ENCODE measurements at regions not wholly inside any gene's neighbourhood (a gene's known extent, or its start where the extent isn't known, plus 50 kb on each side); places are given as distances from the start of the nearest gene placed in this dataset. TPM values are rescaled to one million over a fixed set of nuclear protein-coding genes. Genes with fewer than 3 reads are reported as not detected.

GRCh38 chr6:96460052-96460700 is 61.4 kb upstream of the UFL1 start:
- DNase-seq (ENCODE audit: low read depth): peak; percentile 8

DNA sequence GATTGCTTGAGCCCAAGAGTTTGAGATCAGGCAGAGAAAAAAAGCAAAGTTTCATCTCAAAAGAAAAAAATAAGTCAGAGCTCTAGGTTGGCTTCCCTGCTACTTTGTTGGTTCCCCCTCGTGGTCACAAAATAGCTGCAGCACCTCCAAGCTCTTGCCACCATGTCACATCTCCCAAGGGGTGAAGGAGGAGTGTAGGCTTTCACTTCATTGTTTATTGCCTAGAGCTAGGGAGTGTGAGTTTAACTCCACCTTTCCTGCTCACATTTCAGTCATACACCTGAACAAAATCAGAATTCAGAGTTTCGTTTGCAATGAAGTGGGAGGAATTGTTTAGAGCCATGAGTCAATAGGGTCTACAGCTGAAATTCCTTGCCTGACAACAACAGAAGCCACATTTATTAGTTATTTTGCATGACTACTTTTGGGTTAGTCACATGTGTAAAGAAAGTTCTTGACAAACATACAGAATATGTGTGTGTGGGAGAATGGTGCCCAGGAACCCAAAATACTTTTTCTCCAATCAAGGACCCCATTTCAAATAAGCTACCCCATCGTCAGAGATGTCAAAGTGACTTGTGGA is 56.2 kb upstream of the UFL1 start:
- no peak for DNase-seq (ENCODE audit: low read depth)

DNA sequence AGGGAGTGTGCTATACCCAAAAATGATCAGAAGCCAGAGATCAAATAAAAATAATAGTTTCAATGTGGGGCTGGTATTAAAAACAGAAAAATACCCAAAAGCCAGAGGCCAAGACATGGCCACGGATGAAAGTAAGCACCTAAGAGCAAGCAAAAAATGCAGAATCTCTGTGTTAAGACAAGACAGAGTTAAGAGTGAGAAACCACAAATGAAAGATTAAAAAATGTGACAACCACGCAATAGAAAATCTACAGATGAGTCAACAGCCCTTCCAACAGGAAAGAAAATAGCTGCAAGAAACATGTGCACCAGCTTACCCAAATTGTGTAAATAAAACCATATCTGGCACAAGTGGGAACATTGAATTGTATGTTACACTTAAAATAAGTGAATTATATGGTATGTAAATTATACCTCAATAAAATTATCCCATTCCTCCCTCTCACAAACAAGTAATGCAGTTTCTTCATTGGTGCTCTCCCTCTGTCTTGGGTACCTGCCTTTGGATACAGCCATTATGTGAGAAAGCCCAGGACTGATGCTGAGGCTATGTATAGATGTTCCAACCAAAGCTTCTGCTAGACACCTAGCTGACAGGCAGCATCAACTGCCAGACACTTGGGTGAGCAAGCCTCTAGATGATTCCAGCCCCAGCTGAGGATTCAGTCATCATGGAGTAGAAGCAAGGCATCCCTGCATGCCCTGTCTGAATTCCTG is 55.3 kb upstream of the UFL1 start:
- no peak for DNase-seq (ENCODE audit: low read depth)

- DNase-seq (ENCODE audit: low read depth): no peak
Measured at GRCh38 chr6:96467814-96468213, 53.8 kb upstream of the UFL1 start.

DNA sequence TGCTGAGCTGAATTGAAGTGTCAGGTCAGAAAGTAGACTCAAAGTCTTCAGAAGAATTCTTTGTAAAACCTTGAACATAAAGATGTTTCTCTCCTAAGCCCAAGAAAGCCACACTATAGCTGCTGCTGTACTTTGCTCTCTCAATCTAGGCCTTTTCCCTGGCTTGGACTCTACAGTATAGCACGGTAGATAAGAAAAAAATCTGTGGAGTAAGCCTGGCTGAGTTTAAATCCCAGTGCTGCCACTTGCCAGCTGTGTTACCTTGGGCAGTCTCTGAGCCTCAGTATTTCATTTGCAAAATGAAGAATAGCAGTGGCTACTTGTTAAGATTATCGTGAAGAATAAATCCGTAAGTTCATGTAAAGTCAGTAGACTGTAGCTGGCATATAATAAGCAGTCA is 53.3 kb upstream of the UFL1 start:
- no peak for DNase-seq (ENCODE audit: low read depth)

DNA sequence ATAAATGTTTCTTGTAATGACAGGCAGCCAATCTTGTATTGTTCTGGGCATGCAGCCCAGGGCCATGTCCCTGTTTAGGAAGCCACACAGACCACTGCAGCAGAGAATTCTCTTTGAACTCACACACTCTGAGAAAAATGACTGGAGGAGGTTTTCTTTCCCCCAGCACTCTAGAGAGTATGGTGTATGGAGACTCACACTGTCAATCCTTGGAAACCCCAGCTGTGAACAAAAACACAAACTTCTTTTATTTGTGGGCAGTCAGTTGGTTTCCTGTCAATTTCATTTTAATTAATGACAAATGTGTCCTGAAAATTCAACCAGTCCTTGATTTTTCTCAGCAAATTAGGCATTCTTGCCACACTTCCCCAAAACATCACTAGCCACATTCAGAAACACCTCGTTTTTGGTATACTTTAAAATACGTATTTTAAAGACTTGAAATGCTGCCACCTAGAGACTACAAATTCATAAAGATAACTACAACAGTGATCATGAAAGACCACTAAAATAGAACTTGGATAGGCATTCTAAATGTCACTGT is 52.9 kb upstream of the UFL1 start:
- DNase-seq (ENCODE audit: low read depth): no peak

- DNase-seq (ENCODE audit: low read depth): no peak
Measured at GRCh38 chr6:96469312-96469711, 52.3 kb upstream of the UFL1 start.

DNA sequence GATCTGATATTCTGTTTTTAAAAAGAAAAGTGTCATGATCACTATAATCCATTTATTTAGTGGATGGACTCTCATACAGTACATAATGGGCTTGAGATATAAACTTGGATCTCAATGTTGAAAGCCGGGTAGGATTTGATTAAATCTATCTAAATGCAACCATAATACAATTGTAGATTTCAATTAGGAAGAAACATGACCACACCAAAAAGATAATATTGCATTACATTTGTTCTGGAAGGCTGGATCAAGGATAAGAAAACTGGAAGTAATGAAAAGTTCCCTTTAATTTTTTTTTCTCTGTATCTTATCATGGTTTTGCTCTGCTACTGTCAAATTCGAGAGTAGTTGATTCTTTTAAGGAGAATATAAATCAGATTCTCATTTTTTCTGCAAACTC is 51.3 kb upstream of the UFL1 start:
- DNase-seq (ENCODE audit: low read depth): no peak

Small RNA genes lying in the stretch of these regions (small RNA-seq; reads per million reads assigned to genes)
- not detected for gene RN7SL797P
